ENCODE measurements at regions not wholly inside any gene's neighbourhood (a gene's known extent, or its start where the extent isn't known, plus 50 kb on each side); places are given as distances from the start of the nearest gene placed in this dataset.
"Not testable (repeated sequence)": the region's sequence is repeated elsewhere in the genome, so short reads cannot be mapped to it uniquely, and the experiment has no call there.

- not testable (repeated sequence) for TF ChIP-seq TEAD1 (CRISPR knock-in tag; IDR thresholded peaks at IDR 0.05); CTCF (IDR thresholded peaks at IDR 0.05); IRF1 (CRISPR knock-in tag; IDR thresholded peaks at IDR 0.05)
These were observed 115.2 kb downstream of the KBTBD2 start for GRCh38 chr7:32776318-32776717.

Measured in WTC11 (cell line).